T1000 (cell line): ENCODE measurements at regions not wholly inside any gene's neighbourhood (a gene's known extent, or its start where the extent isn't known, plus 50 kb on each side); places are given as distances from the start of the nearest gene placed in this dataset.
A peak's percentile ranks its signal among the peaks of the same experiment; 100 is the strongest.

ENCODE experiments used
- DNase-seq: peaks from one replicate; lab custom pipeline; 2025; ENCODE audit warnings: mixed read lengths; lab: John Stamatoyannopoulos, UW

DNA sequence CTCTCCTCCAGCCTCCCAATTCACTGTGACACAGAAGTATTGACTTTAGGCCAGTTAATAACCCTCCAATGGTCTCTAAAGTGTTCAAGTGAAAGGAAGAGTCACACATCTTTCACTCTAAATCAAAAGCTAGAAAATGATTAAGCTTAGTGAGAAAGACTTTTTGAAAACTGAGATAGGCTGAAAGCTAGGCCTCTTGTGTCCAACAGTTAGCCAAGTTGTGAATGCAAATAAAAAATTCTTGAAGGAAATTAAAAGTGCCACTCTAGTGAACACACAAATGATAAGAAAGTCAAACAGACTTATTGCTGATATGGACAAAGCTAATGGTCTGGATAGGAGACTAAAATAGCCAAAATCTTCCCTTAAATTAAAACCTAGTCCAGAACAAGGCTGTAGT lies 687.2 kb downstream of the TRIML1 start:
- DNase-seq, result no peak

DNA sequence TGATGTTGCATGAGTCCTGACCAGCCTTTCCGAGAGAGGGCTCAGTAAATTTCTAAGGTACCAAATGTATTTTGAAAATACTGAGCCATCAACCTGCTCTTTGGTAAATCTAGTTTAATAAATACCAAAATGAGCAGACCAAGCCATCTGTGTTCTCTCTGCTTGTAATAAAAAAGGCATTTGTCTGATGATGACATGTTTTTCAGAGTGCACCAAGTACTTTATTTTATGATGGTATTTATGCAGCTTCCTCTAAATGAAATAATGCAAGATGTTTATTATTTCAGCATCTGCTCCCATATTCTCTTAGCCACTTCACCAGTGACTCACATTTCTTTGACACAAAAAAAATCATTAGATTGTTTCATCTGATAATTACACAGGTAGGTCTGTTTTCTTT lies 700.5 kb downstream of the TRIML1 start:
- no peak for DNase-seq

DNA sequence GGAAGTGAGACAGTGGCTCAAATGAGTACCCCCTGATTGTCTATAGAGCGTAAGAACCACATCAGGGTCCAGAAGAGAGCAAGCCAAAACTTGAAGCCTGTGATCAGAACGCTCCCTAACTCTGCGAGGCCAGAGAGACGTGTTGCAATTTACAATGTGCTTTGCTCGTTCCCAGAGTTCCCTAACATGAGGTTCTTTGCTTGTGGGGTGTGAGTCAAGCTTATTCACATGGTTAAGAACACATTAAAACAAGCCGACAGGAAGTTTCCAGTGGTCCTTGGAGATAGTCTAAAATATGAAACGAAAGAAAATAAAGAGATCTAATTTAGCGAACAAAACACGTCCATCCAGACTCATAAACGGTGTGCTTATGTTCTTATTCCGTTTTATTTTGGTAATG lies 702.3 kb downstream of the TRIML1 start:
- no peak for DNase-seq

DNA sequence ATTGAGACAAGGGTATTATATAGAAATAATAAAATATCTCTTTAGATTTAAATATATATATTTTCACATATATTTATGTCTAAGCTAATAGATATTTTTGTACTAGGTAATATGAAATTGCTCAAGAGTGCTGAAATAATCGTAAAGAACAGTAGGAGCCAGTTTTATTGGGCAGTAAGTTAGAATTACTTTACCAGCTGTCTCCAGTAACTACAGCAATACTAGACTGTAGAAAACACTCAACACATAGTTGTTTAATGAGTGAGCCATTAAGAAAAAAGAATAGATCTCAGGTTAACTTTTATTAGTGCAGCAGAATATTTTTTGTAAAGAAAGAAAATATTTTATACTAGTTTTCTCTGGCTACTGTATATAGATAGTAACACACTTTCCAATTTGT lies 715.2 kb downstream of the TRIML1 start:
- no peak for DNase-seq

DNA sequence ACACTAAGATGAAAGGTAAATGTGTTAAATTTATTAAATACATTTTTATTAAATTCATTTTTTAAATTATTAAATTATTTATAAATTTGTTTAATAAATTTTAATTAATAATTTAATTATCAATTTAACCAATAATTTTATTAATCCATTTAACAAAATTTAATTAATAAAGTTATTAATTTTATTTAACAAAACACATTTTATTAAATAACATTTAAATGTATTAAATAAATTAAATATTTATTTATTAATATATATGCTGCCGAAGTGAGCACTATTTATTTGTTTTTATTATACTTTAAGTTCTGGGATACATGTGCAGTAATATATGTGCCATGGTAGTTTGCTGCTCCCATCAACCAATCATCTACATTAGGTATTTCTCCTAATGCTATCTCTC lies 719.5 kb downstream of the TRIML1 start:
- no peak for DNase-seq

DNA sequence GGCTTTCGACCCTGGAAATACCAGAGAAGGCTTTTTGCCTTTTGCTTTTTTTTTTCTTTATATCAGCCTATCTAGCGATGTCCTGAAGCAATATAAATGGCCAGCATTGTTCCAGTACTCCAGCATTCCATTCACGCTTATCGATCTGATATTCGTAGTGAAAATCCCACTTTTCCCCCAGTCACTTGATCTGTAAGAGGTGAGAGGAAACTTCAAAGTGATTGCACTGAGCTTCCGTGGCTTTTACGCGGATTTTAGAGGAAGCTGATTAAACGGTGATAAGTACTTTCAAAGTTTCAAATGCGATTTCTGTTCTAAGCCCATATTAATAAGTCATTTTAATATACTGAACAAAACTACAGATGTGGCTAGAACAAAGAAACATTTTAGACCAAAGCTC lies 725.5 kb downstream of the TRIML1 start:
- DNase-seq, result no peak

DNA sequence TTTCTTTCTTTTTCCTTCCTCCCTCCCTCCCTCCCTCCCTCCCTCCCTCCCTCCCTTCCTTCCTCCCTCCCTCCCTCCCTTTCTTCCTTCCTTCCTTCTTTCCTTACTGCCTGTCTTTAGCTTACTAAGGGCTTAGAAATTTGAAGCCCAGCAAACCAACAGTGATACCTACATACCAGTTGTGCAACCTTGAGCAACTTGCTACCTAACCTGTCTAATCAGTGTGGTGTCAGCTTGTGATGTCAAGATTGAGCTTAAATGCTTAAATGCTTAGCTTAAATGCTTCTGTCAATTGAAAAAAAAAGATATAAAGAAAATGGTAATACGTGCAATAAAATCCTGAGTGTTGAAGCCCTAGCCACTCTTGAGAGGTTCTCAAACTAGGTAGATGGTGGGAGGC lies 728.6 kb downstream of the TRIML1 start:
- no peak for DNase-seq

DNA sequence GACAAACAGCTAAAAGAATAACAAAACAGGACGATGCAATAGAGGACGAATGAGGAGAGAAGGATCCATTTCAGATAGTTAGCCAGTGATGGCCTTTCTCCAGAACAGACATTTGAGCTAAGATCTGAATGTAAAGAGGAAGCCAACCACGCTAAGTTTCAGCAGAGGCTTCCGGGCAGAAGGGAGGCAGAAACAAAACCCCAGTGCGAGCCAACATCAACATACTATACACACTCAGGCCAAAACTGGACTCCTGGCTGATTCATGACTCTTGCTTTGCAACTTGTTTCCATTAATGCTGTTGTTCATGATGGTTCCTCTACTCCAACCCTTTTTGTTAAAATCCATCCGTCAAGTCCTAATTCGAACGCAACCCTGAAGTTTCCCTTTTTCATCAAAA lies 730.3 kb downstream of the TRIML1 start:
- no peak for DNase-seq

DNA sequence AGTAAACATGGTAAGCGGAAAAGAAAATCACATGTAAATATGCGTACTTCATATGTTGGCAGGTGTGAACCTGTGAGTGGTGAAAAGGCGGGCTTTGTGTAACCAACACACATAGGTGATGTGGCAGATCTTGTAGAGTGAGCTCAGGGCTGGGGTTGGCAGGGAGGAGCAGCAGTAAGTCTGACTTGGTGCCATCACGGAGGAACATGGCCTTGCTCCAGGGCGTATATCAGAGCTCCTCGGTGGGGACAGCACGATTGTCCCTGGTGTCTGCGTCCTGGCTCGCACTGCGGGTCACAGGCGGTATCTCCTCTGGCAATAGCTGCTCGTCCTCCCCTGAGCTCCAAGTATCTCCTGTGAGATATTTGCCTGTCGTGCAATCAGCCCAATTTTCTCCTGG lies 733.6 kb downstream of the TRIML1 start:
- no peak for DNase-seq

DNA sequence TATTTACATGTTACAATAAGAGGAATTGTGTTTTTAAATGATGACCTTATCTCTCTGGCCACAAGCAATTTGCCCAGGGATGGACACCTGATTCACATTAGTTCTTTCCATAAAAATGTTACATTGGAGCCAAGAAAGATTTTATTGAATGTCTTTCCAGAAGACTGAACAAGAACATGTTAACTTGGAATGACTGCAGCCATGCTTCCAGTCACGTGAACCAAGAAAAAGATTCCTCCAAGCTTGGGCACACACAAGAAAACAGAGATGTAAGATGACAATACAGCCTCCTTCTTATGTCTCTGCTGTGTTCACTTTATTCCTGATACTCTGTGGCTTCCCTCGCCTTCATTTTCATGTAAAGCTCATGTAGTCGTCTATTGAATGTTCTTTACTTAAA lies 737.6 kb downstream of the TRIML1 start:
- no peak for DNase-seq

DNA sequence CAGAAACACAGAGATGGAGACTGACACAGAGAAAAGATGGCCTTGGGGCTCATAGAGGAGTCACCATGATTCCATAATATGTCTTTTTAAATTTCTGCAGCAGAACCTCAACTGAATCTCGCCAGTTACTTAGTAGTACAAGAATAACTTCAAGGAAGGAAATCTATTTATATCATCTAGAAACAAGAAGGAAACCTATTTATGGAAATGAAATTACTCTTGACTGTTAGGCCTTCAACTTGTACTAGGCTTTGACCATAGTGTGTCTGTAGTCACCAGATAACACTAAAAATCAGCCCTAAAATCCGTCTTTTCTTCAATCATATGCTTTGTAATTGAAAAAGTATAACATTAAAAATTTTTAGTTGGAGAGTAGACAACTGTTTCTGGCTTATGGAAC lies 740.4 kb downstream of the TRIML1 start:
- DNase-seq, result no peak

DNA sequence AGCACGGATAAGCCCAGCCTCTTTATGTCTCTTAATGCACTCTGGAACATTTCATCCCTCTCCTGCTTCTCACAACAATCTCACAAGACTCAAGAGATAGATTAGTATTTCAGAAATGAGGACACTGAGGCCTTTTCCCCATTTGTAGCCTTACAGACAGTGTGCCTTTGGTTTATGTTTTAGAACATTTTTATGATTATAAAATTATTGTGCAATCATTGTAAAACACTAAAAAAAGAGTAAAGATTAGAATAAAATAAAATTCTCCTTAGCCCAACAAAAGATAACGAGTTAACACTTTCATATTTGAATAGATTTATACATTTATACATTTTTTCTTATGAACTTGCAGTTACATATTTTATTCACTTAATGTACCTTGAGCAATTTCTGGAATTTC lies 748.7 kb downstream of the TRIML1 start:
- DNase-seq, result no peak

DNA sequence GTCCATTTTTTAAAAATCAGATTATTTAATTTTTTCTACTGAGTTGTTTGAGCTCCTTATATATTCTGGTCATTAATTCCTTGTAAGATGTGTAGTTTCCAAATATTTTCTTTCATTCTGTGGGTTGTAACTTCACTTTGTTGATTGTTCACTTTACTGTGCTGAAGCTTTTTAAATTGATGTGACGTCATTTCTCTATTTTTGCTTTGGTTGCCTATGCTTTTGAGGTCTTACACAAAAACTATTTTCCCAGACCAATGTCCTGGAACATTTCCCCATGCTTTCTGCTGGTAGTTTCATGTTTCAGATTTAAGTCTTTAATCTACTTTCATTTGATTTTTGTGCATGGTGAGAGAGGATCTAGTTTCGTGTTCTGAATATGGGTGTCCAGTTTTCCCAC lies 753.6 kb downstream of the TRIML1 start:
- DNase-seq, result no peak

DNA sequence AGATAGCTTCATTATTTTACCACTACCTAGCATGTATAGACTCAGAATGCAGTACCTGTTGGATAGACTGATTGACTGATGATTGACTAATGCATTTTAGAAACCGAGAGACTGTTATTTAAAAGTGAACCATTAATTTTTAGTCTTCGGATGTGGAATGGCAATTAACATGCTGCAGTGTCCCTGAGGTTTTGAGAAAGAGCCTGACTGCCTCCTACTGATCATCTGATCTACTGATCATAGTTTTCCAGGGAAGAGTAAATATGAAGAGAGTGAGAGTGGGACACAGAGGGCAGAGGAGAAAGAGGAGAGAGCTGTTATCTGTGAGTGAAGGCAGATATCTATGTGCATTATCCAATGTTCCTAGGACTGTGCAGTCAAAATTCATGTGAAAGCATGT lies 764.7 kb downstream of the TRIML1 start:
- no peak for DNase-seq

DNA sequence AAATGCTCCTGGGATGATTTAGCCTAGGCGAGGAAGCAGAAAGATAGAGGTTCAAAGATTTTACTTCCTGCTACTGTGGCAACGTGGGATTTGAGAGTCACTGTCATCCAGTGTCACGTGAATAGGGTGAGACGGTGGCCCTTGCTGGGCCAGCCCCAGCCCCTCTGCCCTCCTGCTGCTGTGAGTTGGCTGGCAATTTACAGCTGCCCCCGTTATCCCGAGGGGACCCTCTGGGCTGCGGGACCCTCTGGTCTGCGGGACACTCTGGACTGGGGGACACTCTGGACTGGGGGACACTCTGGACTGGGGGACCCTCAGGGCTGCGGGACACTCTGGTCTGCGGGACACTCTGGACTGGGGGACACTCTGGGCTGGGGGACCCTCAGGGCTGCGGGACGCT lies 765.4 kb downstream of the TRIML1 start:
- no peak for DNase-seq

DNA sequence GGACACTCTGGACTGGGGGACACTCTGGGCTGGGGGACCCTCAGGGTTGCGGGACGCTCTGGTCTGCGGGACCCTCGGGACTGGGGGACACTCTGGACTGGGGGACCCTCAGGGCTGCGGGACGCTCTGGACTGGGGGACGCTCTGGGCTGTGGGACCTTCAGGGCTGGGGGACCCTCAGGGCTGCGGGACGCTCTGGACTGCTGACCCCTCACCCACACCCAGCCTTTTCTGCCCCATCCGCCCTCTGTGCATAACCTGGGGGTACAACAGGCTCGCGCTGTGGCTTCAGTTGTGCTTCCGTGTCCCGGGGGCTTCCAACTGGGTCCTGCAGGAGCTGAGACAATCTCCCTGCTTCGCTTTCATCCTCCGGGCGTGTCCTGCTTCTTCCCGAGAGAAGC lies 766.0 kb downstream of the TRIML1 start:
- DNase-seq, result no peak

DNA sequence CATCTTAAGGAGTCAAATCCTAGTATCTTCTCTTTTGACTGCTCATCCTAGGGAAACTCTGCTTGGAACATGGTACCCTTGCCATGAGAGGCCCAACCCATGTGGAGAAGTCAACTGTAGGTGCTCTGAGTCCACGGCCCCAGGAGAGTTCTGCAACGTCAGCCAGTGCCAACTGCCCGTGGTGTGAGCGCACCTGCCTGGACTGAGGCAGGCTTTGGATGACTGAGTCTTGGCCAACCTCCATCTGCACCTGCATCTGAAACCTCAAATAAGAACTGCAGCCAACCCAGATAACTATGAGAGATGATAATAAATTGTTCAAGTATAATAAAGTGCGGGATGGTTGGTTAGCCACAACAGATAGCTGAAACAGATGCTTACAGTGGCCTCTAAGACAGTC lies 772.0 kb downstream of the TRIML1 start:
- no peak for DNase-seq

DNA sequence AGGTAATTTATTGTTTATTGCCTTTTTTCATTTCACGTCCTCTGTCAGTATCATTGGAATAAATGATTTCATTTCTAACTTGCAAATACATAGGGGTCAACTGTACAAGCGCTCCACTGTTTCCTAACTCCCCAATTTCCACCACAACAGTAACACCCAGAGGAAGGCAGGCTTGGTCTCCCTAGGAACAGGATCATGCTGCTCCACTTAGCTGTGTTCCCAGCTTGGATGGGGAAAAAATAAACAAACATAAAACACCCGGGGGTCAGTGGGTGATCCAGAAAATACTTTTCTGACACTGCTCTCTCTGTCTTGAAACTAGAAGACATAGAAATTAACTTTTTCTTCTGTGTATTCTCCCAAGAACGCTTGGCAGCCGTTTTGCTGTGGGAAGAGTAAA lies 772.5 kb downstream of the TRIML1 start:
- no peak for DNase-seq

DNA sequence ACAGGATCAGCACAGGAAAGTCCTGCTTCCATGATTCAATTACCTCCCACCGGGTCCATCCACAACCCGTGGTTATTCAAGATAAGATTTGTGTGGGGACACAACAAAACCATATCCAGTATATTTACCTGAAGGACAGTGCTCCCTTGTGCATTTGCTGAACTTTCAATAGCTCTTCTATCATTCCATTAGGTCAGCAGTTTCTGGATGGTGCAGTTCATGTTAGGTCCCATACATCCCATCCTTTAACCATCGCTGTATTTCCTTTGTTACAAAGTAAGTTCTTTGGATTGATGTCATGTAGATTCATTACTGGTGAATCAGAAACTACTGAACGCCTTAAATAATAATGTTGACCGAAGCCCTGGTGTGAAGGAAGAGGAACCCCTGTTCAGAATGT lies 775.9 kb downstream of the TRIML1 start:
- no peak for DNase-seq

DNA sequence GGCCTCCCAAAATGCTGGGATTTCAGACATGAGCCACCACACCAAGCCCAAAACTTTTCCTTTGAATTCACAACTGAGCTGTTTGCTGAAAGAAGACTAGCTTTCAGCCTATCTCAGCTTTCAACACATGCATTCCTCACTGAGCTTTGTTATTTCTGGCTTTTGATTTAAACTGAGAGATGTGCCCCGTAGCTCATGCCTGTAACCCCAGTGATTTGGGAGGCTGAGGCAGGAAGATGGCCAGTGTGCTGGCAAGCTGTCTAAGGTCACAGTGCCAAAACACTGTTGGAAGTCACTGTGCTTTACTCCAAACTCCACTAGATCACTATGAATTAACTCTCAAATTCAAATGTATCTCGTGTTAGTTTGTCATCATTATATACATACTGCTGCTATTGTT lies 779.5 kb downstream of the TRIML1 start:
- no peak for DNase-seq

DNA sequence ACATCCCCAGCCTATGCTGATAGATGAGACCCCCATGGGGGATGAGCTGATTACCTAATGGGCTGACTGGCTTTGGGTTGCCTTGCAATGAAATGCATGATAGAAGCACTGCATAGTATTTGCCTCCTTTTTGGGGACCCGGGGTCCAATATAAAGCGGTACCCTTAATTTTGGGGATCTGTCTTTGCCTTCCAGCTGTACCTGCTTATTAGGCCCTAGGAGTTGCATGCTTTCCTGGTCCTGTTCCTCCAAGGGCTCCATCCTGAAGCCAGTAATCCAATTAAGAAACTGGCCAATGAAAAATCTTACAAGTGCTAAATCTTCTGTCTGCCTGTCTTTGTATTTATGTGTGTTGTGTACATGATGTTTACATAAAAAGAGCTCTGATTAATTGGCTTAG lies 791.6 kb downstream of the TRIML1 start:
- DNase-seq, result no peak

DNA sequence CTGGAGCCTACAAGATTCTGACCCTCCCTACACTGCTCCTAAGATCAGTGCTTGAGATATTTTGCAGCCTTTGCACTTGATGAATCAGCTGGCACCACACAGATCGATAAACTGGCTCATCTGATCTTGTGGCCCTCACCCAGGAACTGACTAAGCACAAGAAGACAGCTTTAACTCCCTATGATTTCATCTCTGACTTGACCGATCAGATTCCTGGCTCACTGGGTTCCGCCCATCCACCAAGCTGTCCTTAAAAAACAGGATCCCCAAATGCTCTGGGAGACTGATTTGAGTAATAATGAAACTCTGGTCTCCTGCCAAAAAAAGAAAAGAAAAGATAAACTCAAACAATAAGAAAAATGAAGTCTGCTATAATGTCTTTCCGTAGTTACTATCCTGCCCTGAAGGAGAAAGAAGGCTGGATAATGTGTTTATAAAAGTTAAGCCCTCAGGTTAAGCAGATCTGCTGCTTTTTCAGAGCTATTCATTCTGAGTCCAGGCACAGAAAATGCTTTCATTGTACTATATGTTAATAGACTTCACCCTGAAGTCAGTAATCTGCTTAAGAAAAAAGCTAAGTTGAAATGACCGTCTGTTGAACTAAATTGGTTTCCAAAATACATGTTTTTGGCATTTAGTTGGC lies 795.2 kb downstream of the TRIML1 start:
- DNase-seq, result no peak

DNA sequence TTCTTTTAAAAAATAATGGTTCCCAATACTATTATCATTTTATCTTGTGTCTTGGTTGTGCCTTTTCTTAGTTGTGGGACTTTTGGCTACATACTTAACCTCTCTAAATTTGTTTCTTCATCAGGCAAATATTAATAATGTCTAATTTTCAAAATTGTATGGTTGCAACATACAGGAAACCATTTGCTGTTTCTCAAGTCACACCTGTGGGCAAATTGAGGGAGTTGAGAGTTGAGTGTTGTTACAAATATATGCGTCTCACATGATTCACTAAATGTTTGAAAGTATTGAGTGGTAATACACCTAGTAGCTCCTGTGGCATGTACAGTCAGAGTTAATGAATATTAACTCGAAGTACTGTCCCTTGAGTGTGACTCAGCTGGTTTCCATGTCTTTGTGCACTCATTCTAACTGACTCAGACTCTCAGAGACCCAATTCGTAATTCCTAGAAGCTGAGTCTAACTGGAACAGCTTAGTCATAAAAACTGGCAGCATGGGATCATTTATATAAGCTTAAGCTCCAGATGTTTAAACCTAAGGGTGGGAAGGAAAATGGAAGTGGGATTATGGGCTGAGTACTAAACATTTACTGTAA lies 802.4 kb downstream of the TRIML1 start:
- peak; percentile 66 for DNase-seq

DNA sequence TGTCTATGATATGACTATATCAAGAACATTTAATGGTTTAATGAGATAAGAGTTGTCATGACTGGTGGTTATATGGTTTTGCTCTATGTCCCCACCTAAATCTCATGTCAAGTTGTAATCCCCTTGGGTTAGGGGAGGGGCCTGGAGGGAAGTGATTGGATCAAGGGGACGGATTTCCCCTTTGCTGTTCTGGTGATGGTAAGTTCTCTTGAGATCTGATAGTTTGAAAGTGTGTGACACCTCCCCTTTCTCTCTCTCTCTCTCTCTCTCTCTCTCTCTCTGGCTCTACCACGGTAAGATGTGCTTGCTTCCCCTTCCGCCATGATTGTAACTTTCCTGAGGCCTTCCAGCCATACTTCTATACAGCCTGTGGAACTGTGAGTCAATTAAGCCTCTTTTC lies 803.4 kb downstream of the TRIML1 start:
- DNase-seq, result no peak
